GM12873 (cell line): ENCODE measurements at regions not wholly inside any gene's neighbourhood (a gene's known extent, or its start where the extent isn't known, plus 50 kb on each side); places are given as distances from the start of the nearest gene placed in this dataset.

ENCODE experiments used
- CTCF ChIP-seq: IDR thresholded peaks from 2 replicates; pipeline ENCODE4 v1.5.1; 2012; ENCODE audit warnings: low read depth, mild to moderate bottlenecking, moderate library complexity, low read length, control low read depth; ENCODE audit not compliant: insufficient read depth; ENCODE audit errors: missing control alignments

GRCh38 chr1:98398649-98399048, 262.9 kb upstream of the SNX7 start:
- TF ChIP-seq CTCF = no peak

GRCh38 chr1:98398092-98398491, 263.4 kb upstream of the SNX7 start:
- TF ChIP-seq CTCF = no peak

GRCh38 chr1:98393719-98394118, 267.8 kb upstream of the SNX7 start:
- TF ChIP-seq CTCF = no peak

- TF ChIP-seq CTCF = no peak
Measured at GRCh38 chr1:98391175-98391574, 270.3 kb upstream of the SNX7 start.

GRCh38 chr1:98389809-98390208, 271.7 kb upstream of the SNX7 start:
- TF ChIP-seq CTCF = no peak

GRCh38 chr1:98388441-98388840, 273.1 kb upstream of the SNX7 start:
- TF ChIP-seq CTCF = no peak

GRCh38 chr1:98387701-98388100, 273.8 kb upstream of the SNX7 start:
- no peak for TF ChIP-seq CTCF
